GM21717 (cell line): ENCODE measurements at regions not wholly inside any gene's neighbourhood (a gene's known extent, or its start where the extent isn't known, plus 50 kb on each side); places are given as distances from the start of the nearest gene placed in this dataset.

Experiments
- ATAC-seq: cut with Tn5 transposase; IDR thresholded peaks from one replicate; pipeline ENCODE4 v1.9.1; 2021; ENCODE audit warnings: mild to moderate bottlenecking, moderate library complexity; ENCODE audit not compliant: unreplicated experiment

- no peak for ATAC-seq
These were observed 253.8 kb upstream of the E2F7 start for GRCh38 chr12:77319166-77319565.

GRCh38 chr12:77315407-77315806, 250.0 kb upstream of the E2F7 start:
- no peak for ATAC-seq

GRCh38 chr12:77314378-77315052, 249.1 kb upstream of the E2F7 start:
- no peak for ATAC-seq

GRCh38 chr12:77308056-77308455, 242.7 kb upstream of the E2F7 start:
- ATAC-seq = no peak

- ATAC-seq = no peak
These were observed 235.4 kb upstream of the E2F7 start for GRCh38 chr12:77300811-77301210.

GRCh38 chr12:77299910-77300669, 234.7 kb upstream of the E2F7 start:
- ATAC-seq = no peak

- no peak for ATAC-seq
These were observed 233.6 kb upstream of the E2F7 start for GRCh38 chr12:77299001-77299400.

GRCh38 chr12:77294016-77294415, 228.6 kb upstream of the E2F7 start:
- no peak for ATAC-seq

GRCh38 chr12:77274926-77275325, 209.6 kb upstream of the E2F7 start:
- no peak for ATAC-seq

GRCh38 chr12:77273898-77274297, 208.5 kb upstream of the E2F7 start:
- ATAC-seq = no peak

- ATAC-seq = no peak
These were observed 191.6 kb upstream of the E2F7 start for GRCh38 chr12:77256956-77257355.

GRCh38 chr12:77253321-77253720, 188.0 kb upstream of the E2F7 start:
- ATAC-seq = no peak

- ATAC-seq = no peak
These were observed 186.4 kb upstream of the E2F7 start for GRCh38 chr12:77251799-77252198.

GRCh38 chr12:77249892-77250291, 184.5 kb upstream of the E2F7 start:
- ATAC-seq = no peak

GRCh38 chr12:77248036-77248435, 182.7 kb upstream of the E2F7 start:
- no peak for ATAC-seq

- ATAC-seq = no peak
These were observed 182.2 kb upstream of the E2F7 start for GRCh38 chr12:77247542-77247941.

- ATAC-seq = no peak
These were observed 178.0 kb upstream of the E2F7 start for GRCh38 chr12:77243345-77243744.

- ATAC-seq = no peak
These were observed 174.2 kb upstream of the E2F7 start for GRCh38 chr12:77239617-77240016.

GRCh38 chr12:77238335-77238734, 173.0 kb upstream of the E2F7 start:
- no peak for ATAC-seq

GRCh38 chr12:77237896-77238295, 172.5 kb upstream of the E2F7 start:
- ATAC-seq = no peak

GRCh38 chr12:77236066-77236465, 170.7 kb upstream of the E2F7 start:
- ATAC-seq = no peak

- ATAC-seq = no peak
These were observed 166.7 kb upstream of the E2F7 start for GRCh38 chr12:77232045-77232444.

- ATAC-seq = no peak
These were observed 166.1 kb upstream of the E2F7 start for GRCh38 chr12:77231501-77231918.
